ENCODE measurements at regions not wholly inside any gene's neighbourhood (a gene's known extent, or its start where the extent isn't known, plus 50 kb on each side); places are given as distances from the start of the nearest gene placed in this dataset.

- DNase-seq = no peak
These were observed 140.0 kb downstream of the AASDHPPT start for GRCh38 chr11:106217456-106217855.

DNA sequence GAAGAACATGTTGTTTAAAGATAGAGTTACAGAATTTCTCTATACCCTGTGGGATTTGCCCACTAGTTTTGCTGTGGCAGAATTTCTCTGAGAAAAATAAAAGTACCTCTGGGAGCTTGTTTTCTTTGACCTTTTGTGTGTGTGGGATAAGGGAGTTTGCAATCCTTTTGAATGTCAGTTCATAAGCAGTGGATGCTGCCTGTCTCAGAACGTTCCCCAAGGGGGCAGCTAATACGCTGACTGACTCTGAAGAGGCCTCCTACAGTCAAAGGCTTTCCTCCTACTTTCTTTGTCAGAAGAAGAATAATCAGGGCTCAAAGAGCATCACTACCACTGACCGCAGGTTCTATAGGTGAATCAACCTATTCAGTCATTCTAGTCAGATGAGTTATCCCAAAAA lies 140.6 kb downstream of the AASDHPPT start:
- DNase-seq = no peak

- DNase-seq = no peak
These were observed 145.2 kb downstream of the AASDHPPT start for GRCh38 chr11:106222626-106223025.

DNA sequence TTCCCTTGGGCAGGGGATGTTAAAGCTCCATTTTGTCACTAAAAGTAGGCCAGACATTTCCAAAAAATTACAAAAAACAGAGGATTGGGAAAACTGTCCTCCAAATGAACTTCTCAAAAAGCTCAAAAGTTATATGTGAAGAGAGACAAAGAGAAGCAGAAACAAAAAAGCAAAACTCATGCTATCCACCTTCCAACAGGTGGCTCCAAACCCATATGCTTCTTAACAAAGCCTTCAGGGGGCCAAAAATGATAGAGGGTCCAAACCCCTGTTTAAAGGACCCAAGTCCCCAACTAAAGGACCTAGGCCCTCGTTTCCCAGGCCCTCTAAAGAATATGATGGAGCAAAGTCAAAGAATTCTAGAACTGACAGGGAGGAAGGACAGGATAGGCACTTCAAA lies 146.7 kb downstream of the AASDHPPT start:
- DNase-seq = no peak

DNA sequence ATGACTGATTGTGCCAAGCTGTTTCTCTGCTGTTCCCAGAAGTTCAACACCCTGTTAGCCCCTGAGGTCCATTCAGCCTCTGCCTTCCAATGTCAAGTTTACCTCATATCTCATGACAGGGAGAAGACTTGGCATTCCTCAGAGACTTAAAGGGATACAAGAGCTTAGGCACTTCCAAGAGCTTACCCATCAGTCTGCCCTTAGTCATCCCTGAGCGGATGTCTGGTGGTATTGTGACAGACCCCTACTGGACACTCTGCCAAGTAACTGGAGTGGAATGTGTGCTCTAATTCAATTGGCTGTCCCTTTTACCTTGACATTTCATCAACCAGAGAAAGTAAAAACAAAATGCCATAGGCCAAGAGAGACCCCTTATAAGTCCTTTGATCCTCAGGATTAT lies 151.5 kb downstream of the AASDHPPT start:
- no peak for DNase-seq

DNA sequence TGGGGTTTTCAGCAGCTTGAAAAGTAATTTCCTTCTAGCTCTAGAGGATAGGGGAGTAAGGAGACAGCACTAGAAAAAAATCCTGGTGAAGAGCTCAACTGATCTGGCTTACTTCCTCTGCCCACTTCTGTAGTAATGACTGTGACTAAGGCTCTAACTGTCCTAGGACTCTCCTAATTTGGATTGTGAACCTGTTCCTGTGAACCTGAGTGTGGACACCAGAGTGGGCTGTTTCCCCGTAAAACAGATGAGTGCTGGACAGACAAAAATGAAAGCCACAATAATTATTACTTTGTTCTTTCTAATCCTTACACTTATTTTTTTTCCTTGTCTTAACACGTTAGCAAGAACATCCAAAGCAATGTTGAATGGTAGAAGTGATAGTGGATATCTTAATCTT lies 154.1 kb downstream of the AASDHPPT start:
- no peak for DNase-seq

GRCh38 chr11:106233191-106233590 lies 155.7 kb downstream of the AASDHPPT start:
- no peak for DNase-seq

GRCh38 chr11:106234794-106235193 lies 157.3 kb downstream of the AASDHPPT start:
- no peak for DNase-seq

- DNase-seq = no peak
These were observed 158.8 kb downstream of the AASDHPPT start for GRCh38 chr11:106236295-106236694.

DNA sequence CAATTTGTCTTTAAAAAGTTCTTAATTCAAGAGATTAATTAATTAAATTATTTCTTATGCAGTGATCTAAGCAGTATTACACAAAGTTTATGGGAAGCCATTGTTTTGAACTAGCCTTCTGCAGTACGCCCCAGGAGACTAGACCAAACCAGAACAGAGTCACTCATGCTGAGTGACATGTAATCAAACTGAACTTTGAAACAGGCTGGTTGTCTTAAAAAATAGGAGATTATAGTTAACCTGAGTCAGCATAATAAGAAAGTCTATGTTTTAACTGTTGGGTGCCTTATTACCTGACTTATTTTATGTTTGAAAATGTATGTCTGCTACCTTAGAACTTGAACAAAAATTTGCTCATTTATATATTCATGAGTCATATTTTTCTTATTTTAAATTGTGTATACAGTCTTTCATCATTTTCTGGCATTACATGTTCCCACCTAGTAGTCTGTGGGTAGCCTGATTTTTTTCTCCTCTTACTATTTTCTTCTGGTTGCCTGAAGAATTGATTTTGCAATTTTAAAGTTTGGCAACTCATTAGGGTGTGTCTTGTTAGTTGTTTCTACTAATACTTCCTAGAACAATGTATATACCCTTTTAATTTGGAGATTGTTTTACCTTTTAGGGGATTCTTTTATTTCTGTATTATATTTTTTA lies 161.4 kb downstream of the AASDHPPT start:
- DNase-seq = no peak

DNA sequence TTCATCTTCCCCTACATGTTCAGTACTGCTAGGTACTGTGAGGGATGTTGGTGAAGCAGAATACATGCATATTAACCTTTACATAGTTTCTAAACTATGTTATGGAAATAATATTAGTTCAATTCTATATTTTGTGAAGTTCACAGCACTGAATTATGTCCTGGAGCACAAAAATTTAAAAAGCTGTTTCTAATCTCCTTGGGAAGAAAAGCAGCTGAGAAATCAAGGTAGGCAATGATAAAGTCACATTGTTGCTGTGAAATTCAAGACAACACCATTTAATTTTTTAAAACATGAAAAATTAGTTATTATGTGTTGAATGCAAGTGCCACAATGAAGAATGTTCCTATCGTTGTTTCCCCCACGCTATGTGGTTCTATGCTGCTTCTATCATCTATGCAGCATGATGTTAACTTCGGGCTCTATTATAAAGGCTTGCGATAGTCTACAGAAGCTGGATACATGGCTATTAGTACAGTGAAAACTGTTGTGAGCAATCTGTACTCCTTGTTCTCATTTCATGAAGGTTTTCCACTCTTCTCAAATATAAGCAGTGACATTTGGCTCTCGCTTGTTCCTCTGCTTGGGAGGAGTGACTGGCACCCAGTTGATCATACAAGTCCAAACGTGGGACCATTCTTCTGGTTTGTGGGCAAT lies 164.3 kb downstream of the AASDHPPT start:
- no peak for DNase-seq

GRCh38 chr11:106242718-106243415 lies 165.4 kb downstream of the AASDHPPT start:
- DNase-seq = no peak

DNA sequence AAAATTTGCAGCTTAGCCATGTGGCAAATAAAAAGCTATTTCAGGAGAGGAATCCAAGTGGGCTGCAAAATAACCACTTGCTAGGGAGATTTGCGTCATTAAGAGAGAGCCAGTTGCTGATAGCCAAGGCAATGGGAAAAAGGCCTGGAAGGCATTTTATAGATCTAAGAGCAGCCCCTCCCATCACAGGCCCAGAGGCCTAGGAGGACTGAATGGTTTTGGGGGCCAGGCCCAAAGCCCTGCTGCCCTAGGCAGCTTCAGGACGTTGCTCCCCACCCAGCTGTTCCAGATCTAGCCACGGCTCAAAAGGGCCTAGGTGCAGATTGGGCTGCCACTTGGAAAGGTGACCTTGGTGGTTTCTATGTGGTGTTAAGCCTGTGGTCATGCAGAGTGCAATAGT lies 169.0 kb downstream of the AASDHPPT start:
- no peak for DNase-seq

GRCh38 chr11:106249617-106250239 lies 172.3 kb downstream of the AASDHPPT start:
- no peak for DNase-seq

- DNase-seq = no peak
These were observed 185.4 kb downstream of the AASDHPPT start for GRCh38 chr11:106262852-106263251.

DNA sequence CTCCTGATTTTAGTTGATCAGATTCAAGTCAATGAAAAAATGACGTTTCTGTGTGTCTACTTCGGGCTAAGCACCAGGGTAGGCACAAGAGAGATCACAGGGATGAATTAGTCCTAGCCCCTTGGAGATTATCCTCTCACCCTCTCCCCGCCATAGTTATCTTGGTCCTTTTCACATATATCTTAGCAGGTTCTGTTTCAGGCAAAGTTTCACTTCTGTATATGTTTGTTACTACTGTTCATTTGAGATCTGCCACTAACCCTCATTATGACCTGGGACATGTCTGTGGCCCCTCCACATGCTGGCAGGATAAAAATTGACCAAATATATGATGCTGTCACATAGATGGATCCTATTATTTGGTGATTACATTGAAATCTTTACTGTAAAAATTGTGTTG lies 186.1 kb downstream of the AASDHPPT start:
- no peak for DNase-seq

DNA sequence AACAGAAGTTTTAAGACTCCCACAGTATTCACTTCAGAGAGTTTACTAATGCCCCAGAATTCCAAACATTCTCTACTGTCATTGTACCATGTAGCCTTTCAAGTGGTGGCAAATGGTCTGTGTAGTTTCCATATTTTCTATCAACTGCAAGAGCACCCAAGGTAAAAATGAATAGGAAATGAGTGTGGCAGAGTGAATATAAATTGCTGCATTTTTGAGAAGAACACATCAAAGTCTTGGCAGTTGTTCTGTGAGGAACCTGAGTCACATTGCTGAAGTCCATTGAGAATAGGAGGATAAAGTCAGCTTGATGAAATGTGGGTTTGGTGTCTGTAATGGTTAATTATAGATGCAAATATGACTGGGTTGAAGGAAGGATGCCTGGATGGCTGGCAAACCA lies 193.6 kb downstream of the AASDHPPT start:
- DNase-seq = no peak

DNA sequence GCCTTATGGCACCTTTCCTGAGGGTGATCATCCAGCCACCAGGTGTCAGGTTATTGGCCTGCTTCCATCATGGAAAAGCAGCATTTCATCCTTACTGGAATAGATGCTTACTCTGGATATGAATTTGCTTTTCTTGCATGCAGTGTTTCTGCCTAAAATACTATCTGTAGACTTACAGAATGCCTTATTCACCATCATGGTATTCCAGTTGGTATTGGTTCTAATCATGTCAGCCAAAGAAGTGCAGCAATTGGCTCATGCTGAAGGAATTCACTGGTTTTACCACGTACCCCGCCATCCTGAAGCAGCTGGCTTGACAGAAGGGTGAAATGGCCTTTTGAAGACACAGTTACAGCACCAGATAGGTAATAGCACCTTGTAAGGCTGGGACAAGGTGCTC lies 194.2 kb downstream of the AASDHPPT start:
- DNase-seq = no peak

DNA sequence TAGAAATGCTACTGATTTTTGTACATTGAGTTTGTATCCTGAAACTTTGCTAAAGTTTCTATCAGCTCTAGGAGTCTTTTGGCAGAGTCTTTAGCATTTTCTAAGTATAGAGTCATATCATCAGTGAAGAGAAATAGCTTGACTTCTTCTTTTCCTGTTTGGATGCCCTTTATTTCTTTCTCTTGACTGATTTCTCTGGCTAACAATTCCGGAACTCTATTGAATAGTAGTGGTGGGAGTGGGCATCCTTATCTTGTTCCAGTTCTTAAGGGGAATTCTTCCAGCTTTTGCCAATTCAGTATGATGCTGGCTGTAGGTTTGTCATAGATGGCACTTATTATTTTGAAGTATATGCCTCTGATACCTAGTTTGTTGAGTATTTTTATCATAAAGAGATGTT lies 197.7 kb downstream of the AASDHPPT start:
- no peak for DNase-seq

DNA sequence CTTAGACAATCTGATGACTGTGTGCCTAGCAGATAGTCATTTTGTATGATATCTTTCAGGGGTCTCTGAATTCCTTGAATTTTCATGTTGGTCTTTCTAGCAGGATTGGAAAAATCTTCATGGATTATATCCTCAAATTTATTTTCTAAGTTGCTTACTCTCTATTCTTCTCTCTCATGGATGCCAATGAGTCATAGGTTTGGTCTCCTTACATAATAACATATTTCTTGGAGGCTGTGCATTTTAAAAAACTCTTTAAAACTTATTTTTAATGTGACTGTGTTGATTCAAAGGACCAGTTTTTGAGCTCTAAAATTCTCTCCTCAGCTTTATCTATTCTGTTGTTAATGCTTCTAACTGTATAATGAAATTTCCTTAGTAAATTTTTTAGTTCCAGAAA lies 198.7 kb downstream of the AASDHPPT start:
- DNase-seq = no peak

DNA sequence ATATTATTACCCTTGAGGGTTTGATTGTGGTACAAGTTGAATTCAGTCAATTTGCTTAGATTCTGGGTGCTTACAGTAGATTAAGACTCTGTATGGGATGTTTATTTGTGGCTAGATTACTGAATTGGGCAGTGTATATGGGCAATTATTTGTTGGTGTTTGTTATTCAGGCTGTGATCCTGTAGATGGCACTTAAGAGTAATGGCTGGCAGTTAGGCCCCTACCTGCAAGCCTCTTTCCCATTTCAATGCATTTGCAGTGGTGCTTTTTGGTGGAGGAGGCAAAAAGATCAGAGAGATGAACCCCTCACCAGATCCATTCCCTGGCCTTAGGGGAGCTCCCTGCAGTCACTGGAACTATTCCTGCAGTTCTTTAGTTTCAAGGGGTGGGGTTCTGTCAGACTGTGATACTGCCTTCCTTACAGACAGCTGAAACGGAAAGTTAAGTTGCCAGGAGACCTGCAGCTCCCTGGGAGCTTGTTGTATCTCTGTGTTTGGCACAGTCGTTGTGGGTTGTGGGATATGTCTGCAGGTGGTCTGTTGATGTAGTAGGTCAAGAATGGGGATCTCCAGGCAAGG lies 199.5 kb downstream of the AASDHPPT start:
- no peak for DNase-seq

DNA sequence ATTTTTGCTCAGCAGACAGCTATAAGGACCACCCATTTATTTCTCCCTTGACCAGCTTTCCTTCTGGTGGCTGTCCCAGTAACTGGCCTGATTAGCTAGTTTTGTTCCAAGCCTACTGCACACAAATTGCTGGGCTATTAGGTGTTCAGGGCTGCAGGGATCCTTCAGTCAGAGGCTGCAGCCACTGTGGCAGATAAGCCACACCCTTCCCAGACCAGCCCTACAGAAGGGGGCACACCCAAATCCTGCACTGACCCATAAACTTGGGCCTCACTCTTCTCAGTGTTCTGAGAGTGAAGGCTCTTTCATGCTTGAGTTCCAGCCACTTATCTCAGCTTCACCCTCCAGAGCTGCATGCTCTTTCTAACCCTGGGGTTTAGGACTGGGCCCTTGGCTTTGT lies 200.0 kb downstream of the AASDHPPT start:
- no peak for DNase-seq

GRCh38 chr11:106278391-106278790 lies 200.9 kb downstream of the AASDHPPT start:
- DNase-seq = no peak

DNA sequence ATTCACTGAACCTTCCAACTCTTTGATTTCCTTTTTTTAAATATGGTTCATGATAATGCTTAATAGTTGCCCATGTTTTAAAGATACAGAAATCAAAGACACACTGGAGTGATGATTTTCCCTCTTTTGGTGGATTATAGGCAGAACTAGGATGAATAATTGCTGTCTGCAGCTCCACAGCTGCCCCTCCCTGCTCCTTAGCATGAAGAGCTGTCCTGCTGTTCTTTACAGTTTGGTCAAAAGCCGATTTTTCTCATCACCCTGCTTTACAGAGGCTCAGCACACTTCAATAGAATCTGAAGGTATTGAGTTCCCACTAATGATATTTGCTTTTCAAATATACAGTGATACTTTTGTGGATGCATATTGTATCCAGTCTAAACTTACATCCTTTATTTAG lies 202.6 kb downstream of the AASDHPPT start:
- no peak for DNase-seq
